Astrocyte (in vitro differentiated cells and primary cell): ENCODE measurements at regions not wholly inside any gene's neighbourhood (a gene's known extent, or its start where the extent isn't known, plus 50 kb on each side); places are given as distances from the start of the nearest gene placed in this dataset.

Experiments used
- EZH2 ChIP-seq: IDR thresholded peaks from 2 replicates; pipeline ENCODE4 v1.6.1; 2012; ENCODE audit warnings: mild to moderate bottlenecking, low read length, inconsistent platforms; ENCODE audit not compliant: insufficient read depth
- TF ChIP-seq, protein P1 (sequence below): IDR thresholded peaks from 2 replicates; pipeline ENCODE4 v1.5.1; 2011; ENCODE audit warnings: low read depth, mild to moderate bottlenecking, inconsistent platforms, low read length, moderate library complexity; ENCODE audit not compliant: insufficient read depth

DNA sequence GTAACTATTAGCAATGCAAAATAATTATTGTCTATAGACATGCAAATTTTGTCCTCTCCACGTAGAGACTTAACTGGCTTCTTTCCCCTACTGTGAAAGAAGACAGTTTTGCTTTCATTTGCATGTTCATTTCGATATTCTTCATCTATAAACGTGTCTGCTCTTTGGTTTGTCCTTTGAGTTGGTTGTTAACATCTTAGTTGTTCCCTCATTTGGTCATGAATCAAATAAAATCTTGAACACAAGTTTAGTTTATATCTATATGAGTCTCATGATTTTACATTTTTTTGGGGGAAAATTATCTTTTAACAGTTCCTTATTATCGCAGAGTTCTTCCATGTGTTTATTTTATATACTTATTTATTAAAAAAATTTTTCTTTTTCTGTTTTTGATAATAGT, 214.4 kb downstream of the UTP18 start:
- TF ChIP-seq, protein P1, sequence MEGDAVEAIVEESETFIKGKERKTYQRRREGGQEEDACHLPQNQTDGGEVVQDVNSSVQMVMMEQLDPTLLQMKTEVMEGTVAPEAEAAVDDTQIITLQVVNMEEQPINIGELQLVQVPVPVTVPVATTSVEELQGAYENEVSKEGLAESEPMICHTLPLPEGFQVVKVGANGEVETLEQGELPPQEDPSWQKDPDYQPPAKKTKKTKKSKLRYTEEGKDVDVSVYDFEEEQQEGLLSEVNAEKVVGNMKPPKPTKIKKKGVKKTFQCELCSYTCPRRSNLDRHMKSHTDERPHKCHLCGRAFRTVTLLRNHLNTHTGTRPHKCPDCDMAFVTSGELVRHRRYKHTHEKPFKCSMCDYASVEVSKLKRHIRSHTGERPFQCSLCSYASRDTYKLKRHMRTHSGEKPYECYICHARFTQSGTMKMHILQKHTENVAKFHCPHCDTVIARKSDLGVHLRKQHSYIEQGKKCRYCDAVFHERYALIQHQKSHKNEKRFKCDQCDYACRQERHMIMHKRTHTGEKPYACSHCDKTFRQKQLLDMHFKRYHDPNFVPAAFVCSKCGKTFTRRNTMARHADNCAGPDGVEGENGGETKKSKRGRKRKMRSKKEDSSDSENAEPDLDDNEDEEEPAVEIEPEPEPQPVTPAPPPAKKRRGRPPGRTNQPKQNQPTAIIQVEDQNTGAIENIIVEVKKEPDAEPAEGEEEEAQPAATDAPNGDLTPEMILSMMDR: no peak
- no peak for TF ChIP-seq EZH2
